H1 (cell line): ENCODE measurements at regions not wholly inside any gene's neighbourhood (a gene's known extent, or its start where the extent isn't known, plus 50 kb on each side); places are given as distances from the start of the nearest gene placed in this dataset.

Experiments
- CTCF ChIA-PET: fragments of 300-600 bp; sonication (Branson Sonifier 250); formaldehyde crosslinking; loops from one replicate; lab custom pipeline; 2021; ENCODE audit not compliant: partially characterized antibody; lab: Charles Lee
- POLR2A ChIA-PET: fragments of 300-600 bp; sonication (Branson Sonifier 250); formaldehyde crosslinking; loops from one replicate; lab custom pipeline; 2021; ENCODE audit warnings: inconsistent platforms; ENCODE audit not compliant: partially characterized antibody; lab: Charles Lee
- DNase-seq, 2 experiments: peaks; one replicate each; pipeline versions ENCODE4 v3.0.0 to v3.0.0-alpha.2; 2010 to 2022; ENCODE audit warnings: low spot score in 2 of 2, low read depth in 1 of 2, mixed read lengths in 1 of 2
- FAIRE-seq: peaks from 2 replicates; lab custom pipeline; 2011; peaks lifted over from hg19 to GRCh38; lab: Jason Lieb, UNC
- H2AFZ ChIP-seq: 2 replicates; pipeline ENCODE4 v1.8.1; 2012; ENCODE audit warnings: low read length, inconsistent platforms
- H2AK5ac ChIP-seq: 2 replicates; pipeline ENCODE4 v1.6.1; 2013; ENCODE audit warnings: low read depth, low read length
- H2BK120ac ChIP-seq: replicated peaks from 2 replicates; pipeline ENCODE3; 2013; ENCODE audit warnings: low read depth, low read length, inconsistent platforms
- H2BK12ac ChIP-seq: 2 replicates; pipeline ENCODE4 v1.6.1; 2013; ENCODE audit warnings: low read depth, low read length
- H2BK15ac ChIP-seq: 2 replicates; pipeline ENCODE4 v1.6.1; 2013; ENCODE audit warnings: low read length
- H2BK20ac ChIP-seq: 2 replicates; pipeline ENCODE4 v1.6.1; 2013; ENCODE audit warnings: low read length
- H2BK5ac ChIP-seq: 2 replicates; pipeline ENCODE4 v1.6.1; 2013; ENCODE audit warnings: low read depth, low read length
- H3K14ac ChIP-seq: 2 replicates; pipeline ENCODE4 v1.6.1; 2013; ENCODE audit warnings: inconsistent platforms; ENCODE audit not compliant: insufficient read length
- H3K18ac ChIP-seq: 2 replicates; pipeline ENCODE4 v1.6.1; 2013; ENCODE audit warnings: low read length; ENCODE audit errors: extremely low read depth
- H3K23ac ChIP-seq: 2 replicates; pipeline ENCODE4 v1.6.1; 2013; ENCODE audit warnings: inconsistent platforms; ENCODE audit not compliant: insufficient read length
- H3K23me2 ChIP-seq: 2 replicates; pipeline ENCODE4 v1.6.1; 2013; ENCODE audit warnings: low read depth, low read length
- H3K27ac ChIP-seq: 2 replicates; pipeline ENCODE4 v1.6.1; 2011; ENCODE audit warnings: low read depth, low read length, inconsistent platforms
- H3K27me3 ChIP-seq, 4 experiments: replicated peaks in 1 of 4; 1 replicate in 1 of 4; 2 replicates in 3 of 4; pipeline versions ENCODE4 v1.6.1 to v1.8.1; 2011 to 2013; ENCODE audit warnings: low read length in 3 of 4, mild to moderate bottlenecking in 3 of 4, inconsistent platforms in 2 of 4, mixed read lengths in 2 of 4, moderate library complexity in 1 of 4; ENCODE audit not compliant: control insufficient read depth in 3 of 4, insufficient read depth in 3 of 4; ENCODE audit errors: extremely low read depth in 1 of 4
- H3K36me3 ChIP-seq, 4 experiments: 2 replicates each; pipeline versions ENCODE4 v1.6.1 to v1.8.1; 2011 to 2013; ENCODE audit warnings: mild to moderate bottlenecking in 4 of 4, low read length in 3 of 4, moderate library complexity in 2 of 4, control low read depth in 1 of 4, inconsistent platforms in 1 of 4; ENCODE audit not compliant: insufficient read depth in 4 of 4, control insufficient read depth in 2 of 4
- H3K4ac ChIP-seq: replicated peaks from 2 replicates; pipeline ENCODE3; 2013; ENCODE audit warnings: low read length, low read depth, mixed read lengths, inconsistent platforms; ENCODE audit not compliant: insufficient read length
- H3K4me1 ChIP-seq, 4 experiments: replicated peaks in 1 of 4; 1 replicate in 1 of 4; 2 replicates in 3 of 4; pipeline versions ENCODE4 v1.6.1 to v1.8.1; 2011 to 2013; ENCODE audit warnings: low read length in 3 of 4, inconsistent platforms in 2 of 4, mixed read lengths in 1 of 4; ENCODE audit not compliant: insufficient read depth in 4 of 4, control insufficient read depth in 3 of 4
- H3K4me2 ChIP-seq, 2 experiments: 2 replicates each; pipeline versions ENCODE4 v1.6.1 to v1.8.1; 2011 to 2013; ENCODE audit warnings: low read depth in 2 of 2, low read length in 2 of 2, control low read depth in 1 of 2, inconsistent platforms in 1 of 2, mild to moderate bottlenecking in 1 of 2; ENCODE audit not compliant: insufficient read depth in 1 of 2
- H3K4me3 ChIP-seq, 4 experiments: fragments of 200-600, 300-600 bp in 1 of 4; sonication (generic), shearing (Covaris generic), sonication (Bioruptor Twin) in 1 of 4; 2 replicates each; pipeline versions ENCODE4 v1.5.1 to v1.8.1; 2011 to 2016; ENCODE audit warnings: low read length in 4 of 4, low read depth in 3 of 4, control low read depth in 2 of 4, inconsistent platforms in 2 of 4, mild to moderate bottlenecking in 2 of 4, mixed read lengths in 1 of 4, moderate library complexity in 1 of 4; ENCODE audit not compliant: insufficient read depth in 2 of 4; ENCODE audit errors: extremely low read depth in 1 of 4
- H3K56ac ChIP-seq: replicated peaks from 2 replicates; pipeline ENCODE3; 2013; ENCODE audit warnings: low read depth, mild to moderate bottlenecking, mixed read lengths, low read length, inconsistent platforms; ENCODE audit not compliant: insufficient read length
- H3K79me1 ChIP-seq: 2 replicates; pipeline ENCODE4 v1.6.1; 2013; ENCODE audit warnings: low read depth, low read length, control low read depth
- H3K79me2 ChIP-seq, 2 experiments: 2 replicates each; pipeline versions ENCODE4 v1.6.1 to v1.8.1; 2012 to 2013; ENCODE audit warnings: low read length in 2 of 2, mild to moderate bottlenecking in 2 of 2, inconsistent platforms in 1 of 2; ENCODE audit not compliant: insufficient read depth in 2 of 2, control insufficient read depth in 1 of 2
- H3K9ac ChIP-seq, 4 experiments: replicated peaks in 1 of 4; 1 replicate in 1 of 4; 2 replicates in 3 of 4; pipeline versions ENCODE4 v1.6.1 to v1.8.1; 2011 to 2013; ENCODE audit warnings: low read depth in 3 of 4, low read length in 3 of 4, control low read depth in 2 of 4, mild to moderate bottlenecking in 2 of 4, moderate library complexity in 2 of 4, inconsistent platforms in 1 of 4; ENCODE audit errors: extremely low read depth in 1 of 4
- H3K9me3 ChIP-seq, 2 experiments: 2 replicates each; pipeline versions ENCODE4 v1.6.1 to v1.8.1; 2012 to 2013; ENCODE audit warnings: mild to moderate bottlenecking in 2 of 2, moderate library complexity in 2 of 2, control low read depth in 1 of 2, inconsistent platforms in 1 of 2, low read depth in 1 of 2, low read length in 1 of 2, mixed read lengths in 1 of 2; ENCODE audit not compliant: insufficient read depth in 2 of 2
- H4K20me1 ChIP-seq, 2 experiments: replicated peaks in 1 of 2; 2 replicates each; pipeline versions ENCODE3 to v1.8.1; 2011 to 2013; ENCODE audit warnings: inconsistent platforms in 2 of 2, low read length in 2 of 2, mild to moderate bottlenecking in 1 of 2; ENCODE audit not compliant: insufficient read depth in 2 of 2, control insufficient read depth in 1 of 2
- H4K5ac ChIP-seq: 2 replicates; pipeline ENCODE4 v1.6.1; 2013; ENCODE audit warnings: low read length, low read depth, mixed read lengths, inconsistent platforms; ENCODE audit not compliant: insufficient read length
- H4K8ac ChIP-seq: 2 replicates; pipeline ENCODE4 v1.8.0; 2013; ENCODE audit warnings: mild to moderate bottlenecking, moderate library complexity, low read length, inconsistent platforms; ENCODE audit not compliant: insufficient read depth; ENCODE audit errors: extremely low read depth
- H4K91ac ChIP-seq: replicated peaks from 2 replicates; pipeline ENCODE3; 2013; ENCODE audit warnings: low read length, mixed read lengths, inconsistent platforms; ENCODE audit not compliant: insufficient read length
- BACH1 ChIP-seq: IDR thresholded peaks from 2 replicates; pipeline ENCODE4 v1.6.1; 2012; ENCODE audit warnings: low read length, improper control_type of control experiment
- CBX8 ChIP-seq: fragments of 300-800, 300-1000 bp; sonication (generic); IDR thresholded peaks from 2 replicates; pipeline ENCODE4 v1.7.1; 2016; ENCODE audit warnings: low read depth, low read length, borderline replicate concordance
- EGR1 ChIP-seq: IDR thresholded peaks from 2 replicates; pipeline ENCODE4 v1.6.1; 2011; ENCODE audit warnings: low read depth, low read length, borderline replicate concordance
- EP300 ChIP-seq, 2 experiments: IDR thresholded peaks; 1 replicate in 1 of 2; 2 replicates in 1 of 2; pipeline ENCODE4 v1.6.1; 2011 to 2012; ENCODE audit warnings: low read depth in 2 of 2, low read length in 2 of 2, mild to moderate bottlenecking in 2 of 2, borderline replicate concordance in 1 of 2, inconsistent platforms in 1 of 2, moderate library complexity in 1 of 2
- GABPA ChIP-seq: IDR thresholded peaks from 2 replicates; pipeline ENCODE4 v1.6.1; 2011; ENCODE audit warnings: mild to moderate bottlenecking, low read length, moderate library complexity, borderline replicate concordance; ENCODE audit not compliant: insufficient read depth
- JUN ChIP-seq: IDR thresholded peaks from 2 replicates; pipeline ENCODE4 v1.6.1; 2011; ENCODE audit warnings: low read depth, mild to moderate bottlenecking, improper control_type of control experiment, low read length
- MAFK ChIP-seq: IDR thresholded peaks from 2 replicates; pipeline ENCODE4 v1.6.1; 2012; ENCODE audit warnings: low read depth, mild to moderate bottlenecking, improper control_type of control experiment, low read length
- POU5F1 ChIP-seq: IDR thresholded peaks from 2 replicates; pipeline ENCODE4 v1.6.1; 2011; ENCODE audit warnings: low read depth, mild to moderate bottlenecking, low read length, moderate library complexity
- RAD21 ChIP-seq, 2 experiments: IDR thresholded peaks in 1 of 2; conservative IDR thresholded peaks in 1 of 2; 2 replicates each; pipeline ENCODE4 v1.6.1; 2011; ENCODE audit warnings: low read depth in 2 of 2, low read length in 2 of 2, improper control_type of control experiment in 1 of 2, inconsistent platforms in 1 of 2, mild to moderate bottlenecking in 1 of 2, moderate library complexity in 1 of 2
- SP2 ChIP-seq: IDR thresholded peaks from 2 replicates; pipeline ENCODE4 v1.6.1; 2012; ENCODE audit warnings: mild to moderate bottlenecking, low read length, inconsistent platforms
- SP4 ChIP-seq: IDR thresholded peaks from 2 replicates; pipeline ENCODE4 v1.6.1; 2012; ENCODE audit warnings: low read length, inconsistent platforms
- SRF ChIP-seq: IDR thresholded peaks from 2 replicates; pipeline ENCODE4 v1.6.1; 2011; ENCODE audit warnings: mild to moderate bottlenecking, low read depth, low read length, moderate library complexity
- SUZ12 ChIP-seq: fragments of 200-600 bp; sonication (generic); IDR thresholded peaks from 2 replicates; pipeline ENCODE4 v1.6.1; 2012; ENCODE audit warnings: mild to moderate bottlenecking, inconsistent platforms, low read length, moderate library complexity, mixed read lengths
- TCF12 ChIP-seq: IDR thresholded peaks from 2 replicates; pipeline ENCODE4 v1.6.1; 2011; ENCODE audit warnings: low read depth, mild to moderate bottlenecking, low read length
- YY1 ChIP-seq: IDR thresholded peaks from 2 replicates; pipeline ENCODE4 v1.6.1; 2011; ENCODE audit warnings: low read depth, mild to moderate bottlenecking, low read length
- WGBS, 2 experiments: shearing (Covaris generic) in 1 of 2; methylation state at CpG; one replicate each; pipeline versions ENCODE4 v1.1.6 to v1.1.7; 2013 to 2015; ENCODE audit warnings: low lambda C conversion rate in 2 of 2, mixed read lengths in 2 of 2, inconsistent platforms in 1 of 2, low coverage in 1 of 2, missing lambda C conversion rate in 1 of 2; ENCODE audit not compliant: insufficient replicate concordance in 2 of 2, insufficient coverage in 1 of 2, insufficient read length in 1 of 2; ENCODE audit errors: extremely low coverage in 1 of 2, missing lambda C conversion rate in 1 of 2; 5-methylcytosine and 5-hydroxymethylcytosine counted together
- TF ChIP-seq, protein P1 (sequence below): IDR thresholded peaks from 2 replicates; pipeline ENCODE4 v1.6.1; 2012; ENCODE audit warnings: inconsistent platforms

DNA sequence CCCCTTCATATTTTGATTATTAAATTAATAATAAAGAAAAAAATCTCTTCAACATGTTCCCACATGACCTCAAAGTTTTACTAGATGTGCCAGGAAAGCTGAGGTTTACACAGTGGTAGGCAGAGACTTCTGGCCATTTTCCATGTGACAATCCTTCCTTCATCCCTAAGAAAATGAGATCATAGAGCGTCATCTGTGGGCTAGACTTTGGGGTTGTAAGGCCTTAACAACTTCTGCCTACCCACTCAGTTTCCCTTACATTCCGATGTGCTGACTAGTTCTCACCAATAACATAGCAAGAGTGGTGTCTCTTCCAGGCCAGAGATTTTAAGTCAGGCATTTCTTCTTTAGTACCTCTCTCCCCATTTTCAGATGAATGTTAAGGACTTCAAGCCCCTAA lies 171.1 kb upstream of the PHF14 start:
- no peak overlapping the region for H3K27ac ChIP-seq
- H3K23me2 ChIP-seq: no peaks in the 10 kb centered on the region
- no peaks in the 10 kb centered on the region for H3K4me1 ChIP-seq
- no peak overlapping the region for H3K9ac ChIP-seq
- no peaks in the 10 kb centered on the region for H3K79me2 ChIP-seq
- POLR2A ChIA-PET: no interaction called here
- CTCF ChIA-PET: no interaction called here
- H3K9me3 ChIP-seq: no peaks in the 10 kb centered on the region
- H4K91ac ChIP-seq: no peak overlapping the region
- H3K4me3 ChIP-seq: no peak overlapping the region
- no peak overlapping the region for H2BK5ac ChIP-seq
- H2BK12ac ChIP-seq: no peak overlapping the region
- H2AFZ ChIP-seq: peak overlapping the region; percentile 95
- no peak overlapping the region for H3K4me2 ChIP-seq
- H3K4ac ChIP-seq: no peak overlapping the region
- no peak overlapping the region for H2AK5ac ChIP-seq
- H3K56ac ChIP-seq: no peak overlapping the region
- no peak overlapping the region for H2BK20ac ChIP-seq
- no peak overlapping the region for H3K23ac ChIP-seq
- no peaks in the 10 kb centered on the region for H3K27me3 ChIP-seq
- H3K18ac ChIP-seq: no peak overlapping the region
- 100% methylated on average over 2 of the region's 2 CpGs; no CpG with 5 or more reads in 1 of the 2 experiments for WGBS, 2 experiments
- FAIRE-seq: no peak
- H2BK15ac ChIP-seq: no peak overlapping the region
- H4K5ac ChIP-seq: no peak overlapping the region
- H2BK120ac ChIP-seq: no peak overlapping the region
- no peaks in the 10 kb centered on the region for H3K79me1 ChIP-seq
- H4K20me1 ChIP-seq: no peaks in the 10 kb centered on the region
- H3K36me3 ChIP-seq: no peaks in the 10 kb centered on the region
- H4K8ac ChIP-seq: no peak overlapping the region
- H3K14ac ChIP-seq: no peak overlapping the region
- no peak for DNase-seq
- no peak for TF ChIP-seq YY1
- no peak for TF ChIP-seq EP300 (IDR thresholded peaks at IDR 0.05; ENCODE audit: borderline replicate concordance in 1 of 2, low read depth in 2 of 2, low read length in 2 of 2)
- no peak for TF ChIP-seq EGR1
- TF ChIP-seq SP4: no peak
- TF ChIP-seq POU5F1: no peak
- no peak for TF ChIP-seq SP2
- TF ChIP-seq BACH1: no peak
- TF ChIP-seq SUZ12: no peak
- TF ChIP-seq GABPA: no peak
- no peak for TF ChIP-seq CBX8
- no peak for TF ChIP-seq RAD21 (IDR thresholded peaks at IDR 0.05 in 1 of 2, conservative IDR thresholded peaks at IDR 0.05 in 1 of 2; ENCODE audit: low read depth in 2 of 2, low read length in 2 of 2)
- TF ChIP-seq, protein P1, sequence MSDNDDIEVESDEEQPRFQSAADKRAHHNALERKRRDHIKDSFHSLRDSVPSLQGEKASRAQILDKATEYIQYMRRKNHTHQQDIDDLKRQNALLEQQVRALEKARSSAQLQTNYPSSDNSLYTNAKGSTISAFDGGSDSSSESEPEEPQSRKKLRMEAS: no peak
- no peak for TF ChIP-seq JUN
- no peak for TF ChIP-seq TCF12
- TF ChIP-seq SRF: no peak
- TF ChIP-seq MAFK: no peak
